GM19239 (cell line): ENCODE measurements at regions not wholly inside any gene's neighbourhood (a gene's known extent, or its start where the extent isn't known, plus 50 kb on each side); places are given as distances from the start of the nearest gene placed in this dataset.

ENCODE experiments used
- DNase-seq: peaks from one replicate; pipeline ENCODE4 v3.0.0; 2011; ENCODE audit warnings: low spot score; ENCODE audit not compliant: insufficient read length
- FAIRE-seq: peaks from 2 replicates; lab custom pipeline; 2011; peaks lifted over from hg19 to GRCh38; lab: Jason Lieb, UNC

GRCh38 chr14:49994951-49995561 lies 102.2 kb downstream of the ARF6 start:
- DNase-seq (no peak), FAIRE-seq (no peak)

GRCh38 chr14:49997991-49998390 lies 105.1 kb downstream of the ARF6 start:
- FAIRE-seq (no peak), DNase-seq (no peak)

GRCh38 chr14:49999146-49999761 lies 106.4 kb downstream of the ARF6 start:
- peak; percentile 95 for FAIRE-seq
- DNase-seq, result no peak

GRCh38 chr14:49999826-50000379 lies 107.0 kb downstream of the ARF6 start:
- FAIRE-seq (no peak), DNase-seq (no peak)

- DNase-seq (no peak), FAIRE-seq (peak; percentile 91)
Observed at GRCh38 chr14:50000380-50001150, 107.7 kb downstream of the ARF6 start.

GRCh38 chr14:50001151-50001998 lies 108.5 kb downstream of the ARF6 start:
- no peak for DNase-seq

GRCh38 chr14:50001999-50002925 lies 109.4 kb downstream of the ARF6 start:
- FAIRE-seq, result peak; percentile 93

More at GRCh38 chr14:50001151-50001998, 108.5 kb downstream of the ARF6 start:
- FAIRE-seq, result peak; percentile 23

GRCh38 chr14:50002926-50003212 lies 110.0 kb downstream of the ARF6 start:
- no peak for DNase-seq

More at GRCh38 chr14:50001999-50002925, 109.4 kb downstream of the ARF6 start:
- DNase-seq, result no peak

GRCh38 chr14:50003213-50004021 lies 110.5 kb downstream of the ARF6 start:
- FAIRE-seq (peak; percentile 78), DNase-seq (peak; percentile 67)

More at GRCh38 chr14:50002926-50003212, 110.0 kb downstream of the ARF6 start:
- no peak for FAIRE-seq

- FAIRE-seq, result no peak
- DNase-seq, result no peak
Observed at GRCh38 chr14:50006141-50006540, 110.2 kb downstream of the VCPKMT start.

GRCh38 chr14:50007123-50007903 lies 109.1 kb downstream of the VCPKMT start:
- no peak for FAIRE-seq
- no peak for DNase-seq

- DNase-seq (no peak), FAIRE-seq (no peak)
Observed at GRCh38 chr14:50008562-50008961, 107.8 kb downstream of the VCPKMT start.

GRCh38 chr14:50008974-50009373 lies 107.4 kb downstream of the VCPKMT start:
- no peak for FAIRE-seq
- no peak for DNase-seq

GRCh38 chr14:50010752-50011151 lies 105.6 kb downstream of the VCPKMT start:
- FAIRE-seq (no peak), DNase-seq (no peak)

- DNase-seq (no peak), FAIRE-seq (no peak)
Observed at GRCh38 chr14:50011242-50011641, 105.1 kb downstream of the VCPKMT start.

- FAIRE-seq (no peak), DNase-seq (no peak)
Observed at GRCh38 chr14:50012644-50013043, 103.7 kb downstream of the VCPKMT start.

GRCh38 chr14:50013198-50013918 lies 103.0 kb downstream of the VCPKMT start:
- FAIRE-seq (no peak), DNase-seq (no peak)
